ENCODE measurements at regions not wholly inside any gene's neighbourhood (a gene's known extent, or its start where the extent isn't known, plus 50 kb on each side); places are given as distances from the start of the nearest gene placed in this dataset.

DNA sequence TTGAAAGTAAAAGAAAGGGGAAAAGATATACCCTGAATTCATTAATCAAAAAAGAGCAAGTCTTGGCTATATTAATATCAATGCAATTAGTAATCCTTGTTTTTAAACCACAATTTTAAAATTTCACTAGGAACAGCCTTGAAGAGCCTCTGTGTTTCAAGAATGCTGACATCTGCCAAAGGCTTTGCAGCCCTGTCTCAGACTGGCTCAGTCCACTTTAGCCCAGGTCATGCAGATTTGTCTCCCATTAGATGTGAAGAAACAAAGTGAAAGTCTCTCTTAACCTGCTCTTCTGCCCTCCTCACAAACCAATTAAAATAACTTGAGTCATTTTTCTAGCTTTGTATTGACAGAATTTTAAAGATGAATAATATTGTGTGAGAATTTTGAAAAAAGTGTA lies 102.7 kb upstream of the CARMIL1 start:
- no peak for TF ChIP-seq SNAI2 (CRISPR knock-in tag; IDR thresholded peaks at IDR 0.05)
- no peak for TF ChIP-seq ARNTL (CRISPR knock-in tag; IDR thresholded peaks at IDR 0.05; ENCODE audit: borderline replicate concordance, low read depth)
- TF ChIP-seq ISL1 (CRISPR knock-in tag; IDR thresholded peaks at IDR 0.05) = 0 out of 2 replicates have a peak, but pooled peaks have one; percentile 9
- no peak for ATAC-seq

DNA sequence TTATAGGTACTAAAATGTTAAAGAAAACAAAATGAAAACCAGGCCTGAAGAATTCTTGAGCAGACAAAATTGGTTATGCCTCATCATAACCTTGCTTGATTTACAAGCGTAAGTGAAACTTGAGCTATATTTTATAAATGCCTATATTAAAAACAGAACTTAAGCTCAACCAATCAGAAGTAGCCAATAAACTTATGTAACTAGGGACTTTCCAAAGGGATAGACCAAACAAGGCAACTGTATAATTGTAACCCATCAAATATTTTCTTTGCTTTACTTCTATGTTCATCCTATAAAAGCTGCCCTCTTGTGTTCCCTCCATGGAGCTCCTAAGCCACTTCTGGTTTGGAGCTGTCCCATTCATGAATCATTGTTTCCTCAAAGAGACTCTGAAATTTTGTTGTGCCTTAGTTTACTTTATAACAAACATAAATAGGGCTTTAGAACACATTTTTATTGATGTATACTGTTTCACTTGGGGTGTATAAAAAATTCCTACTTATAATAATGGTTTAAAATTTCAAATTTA lies 101.6 kb upstream of the CARMIL1 start:
- no peak for TF ChIP-seq PPARA (CRISPR knock-in tag; IDR thresholded peaks at IDR 0.05; ENCODE audit: borderline replicate concordance)
- TF ChIP-seq ISL1 (CRISPR knock-in tag; IDR thresholded peaks at IDR 0.05) = no peak
- no peak for TF ChIP-seq OSR1 (CRISPR knock-in tag; IDR thresholded peaks at IDR 0.05)
- no peak for TF ChIP-seq SNAI2 (CRISPR knock-in tag; IDR thresholded peaks at IDR 0.05)
- no peak for TF ChIP-seq ZFP30 (CRISPR knock-in tag; IDR thresholded peaks at IDR 0.05)
- TF ChIP-seq BACH2 (CRISPR knock-in tag; IDR thresholded peaks at IDR 0.05; ENCODE audit: borderline replicate concordance) = no peak
- TF ChIP-seq, protein P1, sequence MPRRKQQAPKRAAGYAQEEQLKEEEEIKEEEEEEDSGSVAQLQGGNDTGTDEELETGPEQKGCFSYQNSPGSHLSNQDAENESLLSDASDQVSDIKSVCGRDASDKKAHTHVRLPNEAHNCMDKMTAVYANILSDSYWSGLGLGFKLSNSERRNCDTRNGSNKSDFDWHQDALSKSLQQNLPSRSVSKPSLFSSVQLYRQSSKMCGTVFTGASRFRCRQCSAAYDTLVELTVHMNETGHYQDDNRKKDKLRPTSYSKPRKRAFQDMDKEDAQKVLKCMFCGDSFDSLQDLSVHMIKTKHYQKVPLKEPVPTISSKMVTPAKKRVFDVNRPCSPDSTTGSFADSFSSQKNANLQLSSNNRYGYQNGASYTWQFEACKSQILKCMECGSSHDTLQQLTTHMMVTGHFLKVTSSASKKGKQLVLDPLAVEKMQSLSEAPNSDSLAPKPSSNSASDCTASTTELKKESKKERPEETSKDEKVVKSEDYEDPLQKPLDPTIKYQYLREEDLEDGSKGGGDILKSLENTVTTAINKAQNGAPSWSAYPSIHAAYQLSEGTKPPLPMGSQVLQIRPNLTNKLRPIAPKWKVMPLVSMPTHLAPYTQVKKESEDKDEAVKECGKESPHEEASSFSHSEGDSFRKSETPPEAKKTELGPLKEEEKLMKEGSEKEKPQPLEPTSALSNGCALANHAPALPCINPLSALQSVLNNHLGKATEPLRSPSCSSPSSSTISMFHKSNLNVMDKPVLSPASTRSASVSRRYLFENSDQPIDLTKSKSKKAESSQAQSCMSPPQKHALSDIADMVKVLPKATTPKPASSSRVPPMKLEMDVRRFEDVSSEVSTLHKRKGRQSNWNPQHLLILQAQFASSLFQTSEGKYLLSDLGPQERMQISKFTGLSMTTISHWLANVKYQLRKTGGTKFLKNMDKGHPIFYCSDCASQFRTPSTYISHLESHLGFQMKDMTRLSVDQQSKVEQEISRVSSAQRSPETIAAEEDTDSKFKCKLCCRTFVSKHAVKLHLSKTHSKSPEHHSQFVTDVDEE (CRISPR knock-in tag; IDR thresholded peaks at IDR 0.05) = no peak
- TF ChIP-seq, protein P2, sequence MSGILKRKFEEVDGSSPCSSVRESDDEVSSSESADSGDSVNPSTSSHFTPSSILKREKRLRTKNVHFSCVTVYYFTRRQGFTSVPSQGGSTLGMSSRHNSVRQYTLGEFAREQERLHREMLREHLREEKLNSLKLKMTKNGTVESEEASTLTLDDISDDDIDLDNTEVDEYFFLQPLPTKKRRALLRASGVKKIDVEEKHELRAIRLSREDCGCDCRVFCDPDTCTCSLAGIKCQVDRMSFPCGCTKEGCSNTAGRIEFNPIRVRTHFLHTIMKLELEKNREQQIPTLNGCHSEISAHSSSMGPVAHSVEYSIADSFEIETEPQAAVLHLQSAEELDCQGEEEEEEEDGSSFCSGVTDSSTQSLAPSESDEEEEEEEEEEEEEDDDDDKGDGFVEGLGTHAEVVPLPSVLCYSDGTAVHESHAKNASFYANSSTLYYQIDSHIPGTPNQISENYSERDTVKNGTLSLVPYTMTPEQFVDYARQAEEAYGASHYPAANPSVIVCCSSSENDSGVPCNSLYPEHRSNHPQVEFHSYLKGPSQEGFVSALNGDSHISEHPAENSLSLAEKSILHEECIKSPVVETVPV (CRISPR knock-in tag; IDR thresholded peaks at IDR 0.05) = no peak
- TF ChIP-seq ZNF8 (CRISPR knock-in tag; IDR thresholded peaks at IDR 0.05) = no peak
- TF ChIP-seq RARB (CRISPR knock-in tag; IDR thresholded peaks at IDR 0.05) = no peak
- no peak for TF ChIP-seq ZC3H10 (CRISPR knock-in tag; IDR thresholded peaks at IDR 0.05)
- TF ChIP-seq, protein P3, sequence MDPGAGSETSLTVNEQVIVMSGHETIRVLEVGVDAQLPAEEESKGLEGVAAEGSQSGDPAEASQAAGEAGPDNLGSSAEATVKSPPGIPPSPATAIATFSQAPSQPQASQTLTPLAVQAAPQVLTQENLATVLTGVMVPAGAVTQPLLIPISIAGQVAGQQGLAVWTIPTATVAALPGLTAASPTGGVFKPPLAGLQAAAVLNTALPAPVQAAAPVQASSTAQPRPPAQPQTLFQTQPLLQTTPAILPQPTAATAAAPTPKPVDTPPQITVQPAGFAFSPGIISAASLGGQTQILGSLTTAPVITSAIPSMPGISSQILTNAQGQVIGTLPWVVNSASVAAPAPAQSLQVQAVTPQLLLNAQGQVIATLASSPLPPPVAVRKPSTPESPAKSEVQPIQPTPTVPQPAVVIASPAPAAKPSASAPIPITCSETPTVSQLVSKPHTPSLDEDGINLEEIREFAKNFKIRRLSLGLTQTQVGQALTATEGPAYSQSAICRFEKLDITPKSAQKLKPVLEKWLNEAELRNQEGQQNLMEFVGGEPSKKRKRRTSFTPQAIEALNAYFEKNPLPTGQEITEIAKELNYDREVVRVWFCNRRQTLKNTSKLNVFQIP (CRISPR knock-in tag; IDR thresholded peaks at IDR 0.05; ENCODE audit: borderline replicate concordance, low read depth) = no peak
- TF ChIP-seq, protein P4, sequence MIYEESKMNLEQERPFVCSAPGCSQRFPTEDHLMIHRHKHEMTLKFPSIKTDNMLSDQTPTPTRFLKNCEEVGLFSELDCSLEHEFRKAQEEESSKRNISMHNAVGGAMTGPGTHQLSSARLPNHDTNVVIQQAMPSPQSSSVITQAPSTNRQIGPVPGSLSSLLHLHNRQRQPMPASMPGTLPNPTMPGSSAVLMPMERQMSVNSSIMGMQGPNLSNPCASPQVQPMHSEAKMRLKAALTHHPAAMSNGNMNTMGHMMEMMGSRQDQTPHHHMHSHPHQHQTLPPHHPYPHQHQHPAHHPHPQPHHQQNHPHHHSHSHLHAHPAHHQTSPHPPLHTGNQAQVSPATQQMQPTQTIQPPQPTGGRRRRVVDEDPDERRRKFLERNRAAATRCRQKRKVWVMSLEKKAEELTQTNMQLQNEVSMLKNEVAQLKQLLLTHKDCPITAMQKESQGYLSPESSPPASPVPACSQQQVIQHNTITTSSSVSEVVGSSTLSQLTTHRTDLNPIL (CRISPR knock-in tag; IDR thresholded peaks at IDR 0.05; ENCODE audit: low read depth) = no peak
- no peak for TF ChIP-seq ZNF565 (CRISPR knock-in tag; conservative IDR thresholded peaks at IDR 0.05; ENCODE audit: low read depth)
- TF ChIP-seq ESRRG (CRISPR knock-in tag; IDR thresholded peaks at IDR 0.05) = no peak
- no peak for ATAC-seq

DNA sequence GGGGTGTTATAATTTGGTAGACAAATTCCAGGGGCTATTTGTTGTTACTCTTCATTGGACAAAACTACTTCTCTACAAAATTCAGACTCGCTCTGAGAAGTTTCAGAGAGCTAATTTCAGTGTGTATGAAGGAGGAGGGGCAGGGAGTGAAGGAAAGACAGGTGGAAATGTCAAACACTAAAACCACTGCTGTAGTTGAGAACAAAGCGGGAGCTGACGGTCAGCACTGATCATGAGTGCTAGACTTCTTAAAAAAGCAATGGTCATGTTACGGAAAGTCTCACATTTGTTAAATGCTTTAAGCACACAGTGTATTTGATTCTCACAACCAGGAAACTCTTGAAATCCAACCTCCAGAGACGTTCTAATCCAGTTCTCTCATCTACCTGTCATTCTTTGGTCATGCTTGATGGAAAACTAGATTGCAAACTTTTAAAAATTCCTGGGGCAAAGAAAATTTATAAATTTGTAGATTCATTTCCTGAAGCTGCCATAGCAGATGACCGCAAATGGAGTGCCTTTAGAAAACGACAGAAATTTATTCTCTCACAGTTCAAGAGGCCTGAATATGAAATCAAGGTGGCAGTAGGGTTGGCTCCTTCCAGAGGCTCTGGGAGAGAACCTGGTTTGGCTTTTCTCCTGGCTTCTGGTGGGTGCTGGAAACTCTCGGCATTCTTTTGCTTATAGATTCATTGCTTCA lies 100.7 kb upstream of the CARMIL1 start:
- ATAC-seq = no peak
- TF ChIP-seq, protein P5, sequence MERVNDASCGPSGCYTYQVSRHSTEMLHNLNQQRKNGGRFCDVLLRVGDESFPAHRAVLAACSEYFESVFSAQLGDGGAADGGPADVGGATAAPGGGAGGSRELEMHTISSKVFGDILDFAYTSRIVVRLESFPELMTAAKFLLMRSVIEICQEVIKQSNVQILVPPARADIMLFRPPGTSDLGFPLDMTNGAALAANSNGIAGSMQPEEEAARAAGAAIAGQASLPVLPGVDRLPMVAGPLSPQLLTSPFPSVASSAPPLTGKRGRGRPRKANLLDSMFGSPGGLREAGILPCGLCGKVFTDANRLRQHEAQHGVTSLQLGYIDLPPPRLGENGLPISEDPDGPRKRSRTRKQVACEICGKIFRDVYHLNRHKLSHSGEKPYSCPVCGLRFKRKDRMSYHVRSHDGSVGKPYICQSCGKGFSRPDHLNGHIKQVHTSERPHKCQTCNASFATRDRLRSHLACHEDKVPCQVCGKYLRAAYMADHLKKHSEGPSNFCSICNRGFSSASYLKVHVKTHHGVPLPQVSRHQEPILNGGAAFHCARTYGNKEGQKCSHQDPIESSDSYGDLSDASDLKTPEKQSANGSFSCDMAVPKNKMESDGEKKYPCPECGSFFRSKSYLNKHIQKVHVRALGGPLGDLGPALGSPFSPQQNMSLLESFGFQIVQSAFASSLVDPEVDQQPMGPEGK (CRISPR knock-in tag; IDR thresholded peaks at IDR 0.05; ENCODE audit: borderline replicate concordance) = no peak
- TF ChIP-seq ARNTL (CRISPR knock-in tag; IDR thresholded peaks at IDR 0.05; ENCODE audit: borderline replicate concordance, low read depth) (no peak), GLIS3 (CRISPR knock-in tag; IDR thresholded peaks at IDR 0.05) (no peak), RARB (CRISPR knock-in tag; IDR thresholded peaks at IDR 0.05) (no peak), BACH2 (CRISPR knock-in tag; IDR thresholded peaks at IDR 0.05; ENCODE audit: borderline replicate concordance) (no peak)

Measured in SK-N-SH treated with all-trans-retinoic acid at 6 μM for 48 hours (cell line).